ENCODE measurements at regions not wholly inside any gene's neighbourhood (a gene's known extent, or its start where the extent isn't known, plus 50 kb on each side); places are given as distances from the start of the nearest gene placed in this dataset.

DNA sequence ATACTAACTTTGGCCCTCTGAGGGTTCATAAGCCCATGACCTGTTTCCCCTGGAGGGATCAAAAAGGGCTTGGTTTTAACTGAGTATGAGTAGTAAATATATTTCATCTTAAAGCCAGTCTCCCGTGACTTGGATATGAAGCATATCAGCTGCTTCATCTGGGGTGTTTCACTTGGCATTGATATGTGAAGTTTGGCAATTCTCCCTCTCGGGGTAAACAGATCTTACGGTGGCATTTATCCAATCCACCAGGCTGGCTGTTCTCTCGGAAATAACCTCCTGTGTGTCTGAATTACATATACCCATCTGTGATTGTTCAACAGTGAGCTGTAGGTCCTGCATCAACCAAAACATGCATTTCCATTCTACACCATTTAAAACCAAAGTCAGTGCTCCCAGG is 130.7 kb downstream of the ADAM29 start:
- H3K4me3 Mint-ChIP-seq (ENCODE audit: unreplicated experiment) = no peak overlapping the region
- H3K4me1 Mint-ChIP-seq (ENCODE audit: low read depth) = no peaks in the 10 kb centered on the region
- peaks cover 2% of the 10 kb centered on the region for H3K27me3 Mint-ChIP-seq (ENCODE audit: low read depth)
- DNase-seq (ENCODE audit: low spot score) = no peak
- no peaks in the 10 kb centered on the region for H3K9me3 Mint-ChIP-seq (ENCODE audit: low read depth)
- TF ChIP-seq, protein P1, sequence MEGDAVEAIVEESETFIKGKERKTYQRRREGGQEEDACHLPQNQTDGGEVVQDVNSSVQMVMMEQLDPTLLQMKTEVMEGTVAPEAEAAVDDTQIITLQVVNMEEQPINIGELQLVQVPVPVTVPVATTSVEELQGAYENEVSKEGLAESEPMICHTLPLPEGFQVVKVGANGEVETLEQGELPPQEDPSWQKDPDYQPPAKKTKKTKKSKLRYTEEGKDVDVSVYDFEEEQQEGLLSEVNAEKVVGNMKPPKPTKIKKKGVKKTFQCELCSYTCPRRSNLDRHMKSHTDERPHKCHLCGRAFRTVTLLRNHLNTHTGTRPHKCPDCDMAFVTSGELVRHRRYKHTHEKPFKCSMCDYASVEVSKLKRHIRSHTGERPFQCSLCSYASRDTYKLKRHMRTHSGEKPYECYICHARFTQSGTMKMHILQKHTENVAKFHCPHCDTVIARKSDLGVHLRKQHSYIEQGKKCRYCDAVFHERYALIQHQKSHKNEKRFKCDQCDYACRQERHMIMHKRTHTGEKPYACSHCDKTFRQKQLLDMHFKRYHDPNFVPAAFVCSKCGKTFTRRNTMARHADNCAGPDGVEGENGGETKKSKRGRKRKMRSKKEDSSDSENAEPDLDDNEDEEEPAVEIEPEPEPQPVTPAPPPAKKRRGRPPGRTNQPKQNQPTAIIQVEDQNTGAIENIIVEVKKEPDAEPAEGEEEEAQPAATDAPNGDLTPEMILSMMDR (IDR thresholded peaks at IDR 0.05) = no peak
- H3K36me3 Mint-ChIP-seq (ENCODE audit: low read depth) = no peaks in the 10 kb centered on the region
- H3K27ac Mint-ChIP-seq (ENCODE audit: unreplicated experiment) = no peak overlapping the region

DNA sequence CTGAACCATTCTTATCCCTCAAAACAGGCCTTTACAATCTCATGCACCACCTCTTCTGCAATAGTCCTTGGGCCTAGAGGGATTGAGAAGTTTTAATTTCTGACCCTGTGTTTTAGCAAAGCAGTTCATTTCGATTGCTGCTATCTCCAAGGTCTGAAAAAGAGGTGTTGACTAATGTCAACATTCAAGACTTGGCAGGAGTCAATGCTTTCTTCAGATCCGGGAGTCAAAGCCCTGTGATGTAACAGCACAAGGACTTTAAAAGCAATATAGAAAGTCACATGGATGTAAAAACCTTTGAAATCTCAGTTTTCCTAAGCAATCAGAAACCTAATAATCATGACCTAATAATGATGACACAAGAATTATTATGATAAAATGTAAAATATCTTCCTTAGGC is 133.8 kb downstream of the ADAM29 start:
- H3K4me1 Mint-ChIP-seq (ENCODE audit: low read depth) = no peaks in the 10 kb centered on the region
- TF ChIP-seq, protein P1 (IDR thresholded peaks at IDR 0.05) = no peak
- no peak overlapping the region for H3K4me3 Mint-ChIP-seq (ENCODE audit: unreplicated experiment)
- DNase-seq (ENCODE audit: low spot score) = no peak
- H3K27me3 Mint-ChIP-seq (ENCODE audit: low read depth) = no peaks in the 10 kb centered on the region
- H3K9me3 Mint-ChIP-seq (ENCODE audit: low read depth) = no peaks in the 10 kb centered on the region
- no peaks in the 10 kb centered on the region for H3K36me3 Mint-ChIP-seq (ENCODE audit: low read depth)
- no peak overlapping the region for H3K27ac Mint-ChIP-seq (ENCODE audit: unreplicated experiment)

DNA sequence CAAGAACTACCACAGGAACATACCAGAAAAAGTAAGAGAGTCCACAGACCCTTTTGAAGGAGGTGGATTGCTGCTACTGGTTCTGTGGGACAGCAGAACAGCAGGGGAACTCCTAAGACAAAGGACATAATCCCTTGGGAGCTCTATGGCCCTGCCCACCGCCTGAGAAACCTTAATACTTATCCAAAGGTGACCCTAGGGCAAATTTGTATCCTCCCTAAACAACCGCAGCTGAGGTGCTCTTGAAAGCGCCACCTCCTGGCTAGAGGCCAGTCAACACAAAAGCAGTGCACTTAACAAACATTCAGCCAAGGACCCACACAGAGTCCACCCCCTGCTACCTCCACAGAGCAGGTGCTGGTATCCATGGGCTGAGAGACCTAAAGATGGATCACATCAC is 136.8 kb downstream of the ADAM29 start:
- Mint-ChIP-seq H3K9me3 (ENCODE audit: low read depth) (peaks cover 6% of the 10 kb centered on the region), H3K4me3 (ENCODE audit: unreplicated experiment) (no peak overlapping the region), H3K36me3 (ENCODE audit: low read depth) (peaks cover 3% of the 10 kb centered on the region), H3K27ac (ENCODE audit: unreplicated experiment) (no peak overlapping the region), H3K27me3 (ENCODE audit: low read depth) (peaks cover 4% of the 10 kb centered on the region), H3K4me1 (ENCODE audit: low read depth) (no peaks in the 10 kb centered on the region)
- DNase-seq (ENCODE audit: low spot score) = no peak
- TF ChIP-seq, protein P1 (IDR thresholded peaks at IDR 0.05) = no peak

DNA sequence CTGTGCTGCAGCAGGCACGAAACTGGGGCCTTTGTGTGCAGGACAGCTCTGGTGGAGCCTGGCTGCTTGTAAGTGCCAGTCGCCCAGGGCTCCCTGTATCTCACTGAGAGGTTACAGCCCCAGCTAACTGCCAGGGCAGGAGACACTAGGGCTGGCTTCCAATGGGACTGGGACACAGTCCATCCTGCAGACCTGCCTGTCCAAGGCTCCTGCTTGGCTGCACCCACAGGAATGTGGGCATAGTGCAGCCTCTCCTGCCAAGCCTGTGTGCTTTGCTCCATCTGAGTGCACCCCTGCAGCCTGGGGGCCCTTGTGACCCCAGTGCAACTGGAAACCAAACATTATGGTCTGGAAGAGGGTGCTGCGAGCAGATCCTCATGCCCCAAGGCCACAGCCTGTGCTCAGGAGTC is 144.0 kb downstream of the ADAM29 start:
- Mint-ChIP-seq H3K4me1 (ENCODE audit: low read depth) (peaks cover 19% of the 10 kb centered on the region), H3K27me3 (ENCODE audit: low read depth) (peaks cover 13% of the 10 kb centered on the region), H3K4me3 (ENCODE audit: unreplicated experiment) (no peak overlapping the region), H3K27ac (ENCODE audit: unreplicated experiment) (no peak overlapping the region), H3K9me3 (ENCODE audit: low read depth) (peaks cover 6% of the 10 kb centered on the region), H3K36me3 (ENCODE audit: low read depth) (peaks cover 3% of the 10 kb centered on the region)
- TF ChIP-seq, protein P1 (IDR thresholded peaks at IDR 0.05) = no peak
- DNase-seq (ENCODE audit: low spot score) = peak; percentile 57

GRCh38 chr4:175065228-175065627 is 147.1 kb downstream of the ADAM29 start:
- Mint-ChIP-seq H3K27me3 (ENCODE audit: low read depth) (peaks cover 9% of the 10 kb centered on the region), H3K9me3 (ENCODE audit: low read depth) (peaks cover 2% of the 10 kb centered on the region), H3K4me1 (ENCODE audit: low read depth) (peaks cover 33% of the 10 kb centered on the region), H3K4me3 (ENCODE audit: unreplicated experiment) (no peak overlapping the region), H3K27ac (ENCODE audit: unreplicated experiment) (no peak overlapping the region), H3K36me3 (ENCODE audit: low read depth) (no peaks in the 10 kb centered on the region)
- TF ChIP-seq, protein P1 (IDR thresholded peaks at IDR 0.05) = no peak
- DNase-seq (ENCODE audit: low spot score) = no peak

Measured in chondrocyte (in vitro differentiated cells).